DND-41 (cell line): ENCODE measurements at regions not wholly inside any gene's neighbourhood (a gene's known extent, or its start where the extent isn't known, plus 50 kb on each side); places are given as distances from the start of the nearest gene placed in this dataset.

ENCODE experiments used
- ATAC-seq: fragments of 200-7000 bp; cut with Tn5 transposase; 3 replicates; pipeline ENCODE4 v1.9.1; 2021; ENCODE audit warnings: low read depth; ENCODE audit not compliant: insufficient read depth
- DNase-seq: peaks from one replicate; pipeline ENCODE4 v3.0.0-alpha.2; 2020
- H2AFZ ChIP-seq: 2 replicates; pipeline ENCODE4 v1.6.0; 2012; ENCODE audit warnings: low read depth, low read length
- H3K27ac ChIP-seq: 2 replicates; pipeline ENCODE4 v1.5.1; 2012; ENCODE audit warnings: low read length, inconsistent platforms
- H3K27me3 ChIP-seq: fragments of 200-600 bp; sonication (generic); 2 replicates; pipeline ENCODE4 v1.6.0; 2012; ENCODE audit warnings: low read length, mild to moderate bottlenecking, inconsistent platforms; ENCODE audit not compliant: insufficient read depth, poor library complexity
- H3K36me3 ChIP-seq: 2 replicates; pipeline ENCODE4 v1.5.1; 2012; ENCODE audit warnings: low read length, inconsistent platforms; ENCODE audit not compliant: insufficient read depth
- H3K4me1 ChIP-seq: 2 replicates; pipeline ENCODE4 v1.5.1; 2012; ENCODE audit warnings: mild to moderate bottlenecking, low read length; ENCODE audit not compliant: insufficient read depth
- H3K4me2 ChIP-seq: 2 replicates; pipeline ENCODE4 v1.6.0; 2012; ENCODE audit warnings: mild to moderate bottlenecking, moderate library complexity, low read length, inconsistent platforms; ENCODE audit not compliant: insufficient read depth
- H3K4me3 ChIP-seq, 2 experiments: fragments of 200-600 bp in 1 of 2; shearing (Covaris generic) in 1 of 2; 2 replicates each; pipeline ENCODE4 v1.5.1; 2012 to 2016; ENCODE audit warnings: inconsistent platforms in 2 of 2, low read length in 2 of 2, mild to moderate bottlenecking in 2 of 2, low read depth in 1 of 2, moderate library complexity in 1 of 2
- H3K79me2 ChIP-seq: 2 replicates; pipeline ENCODE4 v1.6.0; 2012; ENCODE audit warnings: low read length, inconsistent platforms; ENCODE audit not compliant: insufficient read depth
- H3K9ac ChIP-seq: 2 replicates; pipeline ENCODE4 v1.6.0; 2012; ENCODE audit warnings: low read depth, mild to moderate bottlenecking, inconsistent platforms, low read length, moderate library complexity
- H3K9me3 ChIP-seq: 2 replicates; pipeline ENCODE4 v1.5.1; 2012; ENCODE audit warnings: low read length, moderate library complexity, mild to moderate bottlenecking, inconsistent platforms; ENCODE audit not compliant: insufficient read depth, severe bottlenecking
- H4K20me1 ChIP-seq: 2 replicates; pipeline ENCODE4 v1.6.0; 2012; ENCODE audit warnings: low read length; ENCODE audit not compliant: insufficient read depth
- CTCF ChIP-seq: IDR thresholded peaks from 2 replicates; pipeline ENCODE4 v1.5.1; 2012; ENCODE audit warnings: borderline replicate concordance, low read length, moderate library complexity, mild to moderate bottlenecking; ENCODE audit not compliant: poor library complexity, severe bottlenecking; ENCODE audit errors: extremely low read depth
- EZH2 ChIP-seq: IDR thresholded peaks from 3 replicates; pipeline ENCODE4 v1.6.1; 2012; ENCODE audit warnings: borderline replicate concordance, low read depth, mild to moderate bottlenecking, moderate library complexity, low read length, inconsistent platforms; ENCODE audit not compliant: severe bottlenecking

GRCh38 chr1:30642391-30643120 lies 80.8 kb downstream of the MATN1 start:
- no peak for DNase-seq

GRCh38 chr1:30641572-30642353 lies 81.6 kb downstream of the MATN1 start:
- no peaks in the 10 kb centered on the region for H3K36me3 ChIP-seq
- no peaks in the 10 kb centered on the region for H3K9me3 ChIP-seq
- no peak overlapping the region for H3K27ac ChIP-seq
- no peak overlapping the region for H3K4me2 ChIP-seq
- H3K27me3 ChIP-seq: peaks cover 22% of the 10 kb centered on the region
- no peak overlapping the region for H3K4me3 ChIP-seq
- DNase-seq: no peak
- no peaks in the 10 kb centered on the region for H3K4me1 ChIP-seq
- no peaks in the 10 kb centered on the region for H3K79me2 ChIP-seq
- TF ChIP-seq CTCF: no peak
- H3K9ac ChIP-seq: no peak overlapping the region
- no peaks in the 10 kb centered on the region for H4K20me1 ChIP-seq
- no peak overlapping the region for H2AFZ ChIP-seq
- ATAC-seq: no peak

More at GRCh38 chr1:30642391-30643120, 80.8 kb downstream of the MATN1 start:
- no peak for TF ChIP-seq EZH2
- Histone ChIP-seq H3K4me1 (no peaks in the 10 kb centered on the region), H3K4me3 (no peak overlapping the region), H3K9me3 (no peaks in the 10 kb centered on the region), H2AFZ (no peak overlapping the region), H3K27ac (no peak overlapping the region), H4K20me1 (no peaks in the 10 kb centered on the region), H3K27me3 (peaks cover 19% of the 10 kb centered on the region), H3K4me2 (no peak overlapping the region), H3K9ac (no peak overlapping the region), H3K79me2 (no peaks in the 10 kb centered on the region), H3K36me3 (no peaks in the 10 kb centered on the region)
- no peak for ATAC-seq

GRCh38 chr1:30639881-30640452 lies 83.4 kb downstream of the MATN1 start:
- H3K4me3 ChIP-seq: no peak overlapping the region
- no peak for DNase-seq
- H3K36me3 ChIP-seq: no peaks in the 10 kb centered on the region
- no peaks in the 10 kb centered on the region for H3K4me1 ChIP-seq
- no peaks in the 10 kb centered on the region for H4K20me1 ChIP-seq
- TF ChIP-seq CTCF (no peak), EZH2 (no peak)
- H2AFZ ChIP-seq: no peak overlapping the region
- H3K9me3 ChIP-seq: no peaks in the 10 kb centered on the region
- H3K4me2 ChIP-seq: no peak overlapping the region
- no peaks in the 10 kb centered on the region for H3K79me2 ChIP-seq
- no peak overlapping the region for H3K27ac ChIP-seq
- H3K9ac ChIP-seq: no peak overlapping the region
- no peak for ATAC-seq
- H3K27me3 ChIP-seq: peaks cover 22% of the 10 kb centered on the region

- H3K4me1 ChIP-seq: no peaks in the 10 kb centered on the region
- H3K4me3 ChIP-seq: no peak overlapping the region
- no peaks in the 10 kb centered on the region for H4K20me1 ChIP-seq
- H3K79me2 ChIP-seq: no peaks in the 10 kb centered on the region
- no peak overlapping the region for H2AFZ ChIP-seq
- no peak overlapping the region for H3K9ac ChIP-seq
- DNase-seq (no peak), ATAC-seq (no peak)
- H3K36me3 ChIP-seq: no peaks in the 10 kb centered on the region
- no peak for TF ChIP-seq CTCF
- TF ChIP-seq EZH2: no peak
- no peaks in the 10 kb centered on the region for H3K9me3 ChIP-seq
- H3K4me2 ChIP-seq: no peak overlapping the region
- no peak overlapping the region for H3K27ac ChIP-seq
- H3K27me3 ChIP-seq: peaks cover 19% of the 10 kb centered on the region
Observed at GRCh38 chr1:30638811-30639210, 84.6 kb downstream of the MATN1 start.
